MM.1S (cell line): ENCODE measurements at regions not wholly inside any gene's neighbourhood (a gene's known extent, or its start where the extent isn't known, plus 50 kb on each side); places are given as distances from the start of the nearest gene placed in this dataset.

Experiments
- DNase-seq: peaks from one replicate; pipeline ENCODE4 v3.0.0-alpha.2; 2015
- H2AFZ ChIP-seq: fragments of 300-600 bp; sonication (generic); 2 replicates; pipeline ENCODE4 v1.6.0; 2016; ENCODE audit warnings: antibody characterized with exemption, low read length
- H3F3A ChIP-seq: fragments of 300-600 bp; sonication (generic); 2 replicates; pipeline ENCODE4 v1.6.1; 2016; ENCODE audit warnings: mild to moderate bottlenecking, antibody characterized with exemption, low read length, moderate library complexity, mixed read lengths; ENCODE audit not compliant: insufficient read depth
- H3K27ac ChIP-seq: fragments of 300-600 bp; sonication (generic); 2 replicates; pipeline ENCODE4 v1.5.1; 2016; ENCODE audit warnings: mild to moderate bottlenecking, low read length
- H3K27me3 ChIP-seq: fragments of 300-600 bp; sonication (generic); replicated peaks from 2 replicates; pipeline ENCODE4 v1.6.0; 2016; ENCODE audit warnings: low read length; ENCODE audit not compliant: insufficient read depth
- H3K36me3 ChIP-seq: fragments of 300-600 bp; sonication (generic); replicated peaks from 2 replicates; pipeline ENCODE4 v1.6.1; 2016; ENCODE audit warnings: mild to moderate bottlenecking, low read length, mixed read lengths; ENCODE audit not compliant: insufficient read depth
- H3K4me1 ChIP-seq: fragments of 300-600 bp; sonication (generic); 2 replicates; pipeline ENCODE4 v1.6.1; 2016; ENCODE audit warnings: low read length, mixed read lengths
- H3K4me2 ChIP-seq: fragments of 300-600 bp; sonication (generic); 2 replicates; pipeline ENCODE4 v1.6.0; 2016; ENCODE audit warnings: low read depth, low read length
- H3K4me3 ChIP-seq: fragments of 300-600 bp; sonication (generic); 2 replicates; pipeline ENCODE4 v1.5.1; 2016; ENCODE audit warnings: low read length, mixed read lengths
- H3K79me2 ChIP-seq: fragments of 300-600 bp; sonication (generic); 2 replicates; pipeline ENCODE4 v1.6.1; 2016; ENCODE audit warnings: mixed run types, low read length, mixed read lengths
- H3K9ac ChIP-seq: fragments of 300-600 bp; sonication (generic); 2 replicates; pipeline ENCODE4 v1.6.1; 2016; ENCODE audit warnings: low read length, mixed read lengths
- H3K9me2 ChIP-seq: fragments of 300-600 bp; sonication (generic); replicated peaks from 2 replicates; pipeline ENCODE4 v1.6.1; 2016; ENCODE audit warnings: mild to moderate bottlenecking, low read length, mixed read lengths; ENCODE audit not compliant: insufficient read depth
- H3K9me3 ChIP-seq: fragments of 300-600 bp; sonication (generic); replicated peaks from 2 replicates; pipeline ENCODE4 v1.6.1; 2016; ENCODE audit warnings: mild to moderate bottlenecking, low read length, mixed read lengths; ENCODE audit not compliant: insufficient read depth
- H4K20me1 ChIP-seq: fragments of 300-600 bp; sonication (generic); 2 replicates; pipeline ENCODE4 v1.6.1; 2016; ENCODE audit warnings: mild to moderate bottlenecking, low read length, moderate library complexity, mixed read lengths; ENCODE audit not compliant: insufficient read depth
- CTCF ChIP-seq: fragments of 300-600 bp; sonication (generic); IDR thresholded peaks from 2 replicates; pipeline ENCODE4 v1.5.1; 2016; ENCODE audit warnings: antibody characterized with exemption, low read length, mixed read lengths
- EZH2 ChIP-seq: fragments of 300-600 bp; sonication (generic); optimal IDR thresholded peaks from 2 replicates; pipeline ENCODE3; 2017; ENCODE audit warnings: low read depth, mild to moderate bottlenecking, antibody characterized with exemption, low read length, mixed read lengths
- EZH2phosphoT487 ChIP-seq: fragments of 300-600 bp; sonication (generic); IDR thresholded peaks from 2 replicates; pipeline ENCODE4 v1.6.1; 2018; ENCODE audit warnings: antibody characterized with exemption, low read length

DNA sequence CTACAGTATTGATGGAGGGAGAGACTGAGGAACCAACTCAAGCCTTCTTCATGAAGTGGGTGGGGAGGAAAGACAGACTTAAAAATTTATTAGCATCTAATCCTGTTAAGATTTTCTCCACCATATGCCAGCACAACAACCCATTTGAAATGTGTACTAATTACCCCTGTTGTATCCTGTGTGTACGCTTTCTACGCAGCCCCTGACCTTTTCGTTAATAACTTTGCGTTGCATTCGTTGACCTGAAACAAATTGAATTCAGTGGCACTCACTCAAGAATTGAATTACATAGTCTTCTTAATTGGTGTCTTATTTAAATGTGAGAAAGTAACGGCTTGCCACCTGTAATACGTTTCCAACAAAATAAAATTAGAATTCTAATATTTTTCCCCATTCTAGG lies 113.9 kb downstream of the LINC00237 start:
- Histone ChIP-seq H3K4me1 (no peaks in the 10 kb centered on the region), H3K36me3 (no peaks in the 10 kb centered on the region), H3K9me3 (no peaks in the 10 kb centered on the region), H3K4me2 (no peak overlapping the region), H3K79me2 (no peaks in the 10 kb centered on the region), H3K27me3 (no peaks in the 10 kb centered on the region), H3K9ac (no peak overlapping the region), H3K4me3 (no peak overlapping the region), H2AFZ (no peak overlapping the region), H3K9me2 (no peaks in the 10 kb centered on the region), H3K27ac (no peak overlapping the region), H3F3A (no peaks in the 10 kb centered on the region), H4K20me1 (no peaks in the 10 kb centered on the region)
- DNase-seq: no peak
- TF ChIP-seq EZH2 (no peak), CTCF (no peak), EZH2phosphoT487 (no peak)

- H3F3A ChIP-seq: no peaks in the 10 kb centered on the region
- TF ChIP-seq CTCF (no peak), EZH2phosphoT487 (no peak), EZH2 (no peak)
- no peaks in the 10 kb centered on the region for H3K27me3 ChIP-seq
- no peaks in the 10 kb centered on the region for H3K4me1 ChIP-seq
- H3K79me2 ChIP-seq: no peaks in the 10 kb centered on the region
- no peak overlapping the region for H3K27ac ChIP-seq
- H3K4me3 ChIP-seq: no peak overlapping the region
- H3K9me2 ChIP-seq: no peaks in the 10 kb centered on the region
- H3K36me3 ChIP-seq: no peaks in the 10 kb centered on the region
- no peaks in the 10 kb centered on the region for H3K9me3 ChIP-seq
- no peak overlapping the region for H3K9ac ChIP-seq
- H3K4me2 ChIP-seq: no peak overlapping the region
- H4K20me1 ChIP-seq: no peaks in the 10 kb centered on the region
- H2AFZ ChIP-seq: no peak overlapping the region
- DNase-seq: no peak
Measured at GRCh38 chr20:20989081-20989480, 117.1 kb downstream of the LINC00237 start.

DNA sequence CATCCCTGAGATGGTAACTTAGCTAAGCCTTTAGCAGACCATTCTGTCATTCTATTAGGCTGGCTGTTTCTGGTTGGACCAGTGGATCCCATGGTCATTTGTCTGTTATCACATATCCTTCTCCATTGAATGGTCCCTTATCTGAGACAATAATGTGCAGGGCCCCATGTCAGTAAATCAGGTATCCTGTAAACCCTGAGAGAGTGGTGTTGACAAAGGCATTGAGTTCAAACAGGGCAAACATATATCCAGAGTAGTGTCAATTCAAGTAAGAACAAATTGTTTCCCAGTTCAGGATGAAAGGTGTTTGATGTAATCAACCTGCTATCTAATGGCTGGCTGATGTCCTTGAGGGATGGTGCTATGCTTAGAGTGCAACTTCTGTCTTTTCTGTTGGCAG lies 126.2 kb downstream of the LINC00237 start:
- Histone ChIP-seq H3F3A (no peaks in the 10 kb centered on the region), H3K9ac (no peak overlapping the region), H4K20me1 (no peaks in the 10 kb centered on the region), H3K36me3 (no peaks in the 10 kb centered on the region), H3K9me3 (no peaks in the 10 kb centered on the region), H3K27ac (no peak overlapping the region), H3K4me2 (no peak overlapping the region), H3K4me1 (no peaks in the 10 kb centered on the region), H3K9me2 (no peaks in the 10 kb centered on the region), H3K4me3 (no peak overlapping the region), H3K27me3 (no peaks in the 10 kb centered on the region), H3K79me2 (no peaks in the 10 kb centered on the region), H2AFZ (no peak overlapping the region)
- no peak for DNase-seq
- TF ChIP-seq EZH2 (no peak), EZH2phosphoT487 (no peak), CTCF (no peak)

DNA sequence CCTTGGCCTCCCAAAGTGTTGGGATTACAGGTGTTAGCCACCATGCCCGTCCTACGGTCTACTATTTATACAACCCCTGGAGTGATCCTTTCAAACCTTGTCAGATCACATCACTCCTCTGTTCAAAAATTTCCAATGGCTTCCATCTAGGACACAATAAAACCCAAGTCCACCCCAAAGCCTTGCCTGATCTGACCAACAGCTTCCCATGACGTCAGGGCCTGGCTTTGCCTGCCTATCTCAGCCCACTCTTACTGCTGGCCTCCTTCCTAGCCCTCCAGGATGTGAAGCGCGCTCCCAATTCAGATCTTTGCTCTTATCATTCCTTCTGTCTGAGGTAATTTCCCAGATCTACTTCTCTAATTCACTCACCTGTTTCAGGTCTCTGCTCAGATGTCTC lies 128.4 kb downstream of the LINC00237 start:
- H4K20me1 ChIP-seq: no peaks in the 10 kb centered on the region
- no peaks in the 10 kb centered on the region for H3K9me2 ChIP-seq
- H3K79me2 ChIP-seq: no peaks in the 10 kb centered on the region
- H3K4me3 ChIP-seq: no peak overlapping the region
- H3K9ac ChIP-seq: no peak overlapping the region
- no peak for DNase-seq
- no peaks in the 10 kb centered on the region for H3F3A ChIP-seq
- no peaks in the 10 kb centered on the region for H3K27me3 ChIP-seq
- H3K4me1 ChIP-seq: no peaks in the 10 kb centered on the region
- H3K9me3 ChIP-seq: no peaks in the 10 kb centered on the region
- no peak overlapping the region for H2AFZ ChIP-seq
- no peak overlapping the region for H3K27ac ChIP-seq
- no peak overlapping the region for H3K4me2 ChIP-seq
- no peak for TF ChIP-seq EZH2phosphoT487
- TF ChIP-seq CTCF: no peak
- TF ChIP-seq EZH2: no peak
- no peaks in the 10 kb centered on the region for H3K36me3 ChIP-seq
